PC-3 (cell line): ENCODE measurements at regions not wholly inside any gene's neighbourhood (a gene's known extent, or its start where the extent isn't known, plus 50 kb on each side); places are given as distances from the start of the nearest gene placed in this dataset.

Experiments
- ATAC-seq: fragments of 200-7000 bp; cut with Tn5 transposase; 2 replicates; pipeline ENCODE4 v1.9.1; 2020; ENCODE audit warnings: mild to moderate bottlenecking, moderate library complexity
- BruUV-seq: library from RNA; stranded (reverse); fragments of 400-500 nt; replicated peaks from 2 replicates; lab custom pipeline; 2021; lab: Mats Ljungman, UMichigan
- CTCF ChIA-PET: fragments of 300-600 bp; sonication (Branson Sonifier 250); formaldehyde crosslinking; loops from one replicate; lab custom pipeline; 2022; ENCODE audit warnings: antibody characterized with exemption; lab: Charles Lee
- POLR2A ChIA-PET: fragments of 300-600 bp; sonication (Branson Sonifier 250); formaldehyde crosslinking; loops from one replicate; lab custom pipeline; 2022; ENCODE audit warnings: antibody characterized with exemption; ENCODE audit not compliant: unreplicated experiment; lab: Charles Lee
- DNase-seq: peaks from one replicate; pipeline ENCODE4 v3.0.0-alpha.2; 2015
- H2AFZ ChIP-seq: fragments of 300-600 bp; sonication (generic); 2 replicates; pipeline ENCODE4 v1.6.0; 2016; ENCODE audit warnings: antibody characterized with exemption, low read length
- H3F3A ChIP-seq: fragments of 300-600 bp; sonication (generic); one replicate; pipeline ENCODE4 v1.6.0; 2017; ENCODE audit warnings: antibody characterized with exemption, low read length, control low read depth, mild to moderate bottlenecking; ENCODE audit not compliant: unreplicated experiment
- H3K27ac ChIP-seq: fragments of 300-600 bp; sonication (generic); 2 replicates; pipeline ENCODE4 v1.5.1; 2016; ENCODE audit warnings: mild to moderate bottlenecking, low read length
- H3K27me3 ChIP-seq: fragments of 300-600 bp; sonication (generic); 2 replicates; pipeline ENCODE4 v1.6.1; 2016; ENCODE audit warnings: low read length, mixed read lengths
- H3K36me3 ChIP-seq: fragments of 300-600 bp; sonication (generic); 2 replicates; pipeline ENCODE4 v1.6.1; 2016; ENCODE audit warnings: low read depth, mixed run types, low read length, mixed read lengths
- H3K4me1 ChIP-seq: fragments of 300-600 bp; sonication (generic); 2 replicates; pipeline ENCODE4 v1.5.1; 2016; ENCODE audit warnings: low read length; ENCODE audit not compliant: insufficient read depth
- H3K4me2 ChIP-seq: fragments of 300-600 bp; sonication (generic); 2 replicates; pipeline ENCODE4 v1.6.0; 2016; ENCODE audit warnings: low read length
- H3K4me3 ChIP-seq: fragments of 300-600 bp; sonication (generic); 2 replicates; pipeline ENCODE4 v1.5.1; 2016; ENCODE audit warnings: mild to moderate bottlenecking, low read length, mixed read lengths
- H3K79me2 ChIP-seq: fragments of 300-600 bp; sonication (generic); 2 replicates; pipeline ENCODE4 v1.6.1; 2017; ENCODE audit warnings: low read length, mixed read lengths
- H3K9ac ChIP-seq: fragments of 300-600 bp; sonication (generic); 2 replicates; pipeline ENCODE4 v1.6.0; 2016; ENCODE audit warnings: mild to moderate bottlenecking, low read length
- H3K9me2 ChIP-seq: fragments of 300-600 bp; sonication (generic); replicated peaks from 2 replicates; pipeline ENCODE4 v1.6.1; 2016; ENCODE audit warnings: mixed run types, low read length, mixed read lengths
- H3K9me3 ChIP-seq: fragments of 300-600 bp; sonication (generic); 2 replicates; pipeline ENCODE4 v1.6.1; 2016; ENCODE audit warnings: low read length, mixed read lengths
- H4K20me1 ChIP-seq: fragments of 300-600 bp; sonication (generic); 2 replicates; pipeline ENCODE4 v1.6.1; 2016; ENCODE audit warnings: low read length, mixed read lengths
- EZH2 ChIP-seq: fragments of 300-600 bp; sonication (generic); IDR thresholded peaks from one replicate; pipeline ENCODE4 v1.6.1; 2017; ENCODE audit warnings: antibody characterized with exemption, mild to moderate bottlenecking, low read length; ENCODE audit not compliant: unreplicated experiment
- EZH2phosphoT487 ChIP-seq: fragments of 300-600 bp; sonication (generic); IDR thresholded peaks from 2 replicates; pipeline ENCODE4 v1.6.1; 2018; ENCODE audit warnings: mild to moderate bottlenecking, antibody characterized with exemption, low read length, borderline replicate concordance
- intact Hi-C: fragments of 100-400 bp; cut with micrococcal nuclease; formaldehyde crosslinking; loops from 2 replicates; pipeline ENCODE4 v1.9.0; 2023
- TF ChIP-seq, protein P1 (sequence below): fragments of 300-600 bp; sonication (generic); conservative IDR thresholded peaks from 2 replicates; pipeline ENCODE4 v1.5.1; 2017; ENCODE audit warnings: antibody characterized with exemption, low read depth, mild to moderate bottlenecking, low read length

DNA sequence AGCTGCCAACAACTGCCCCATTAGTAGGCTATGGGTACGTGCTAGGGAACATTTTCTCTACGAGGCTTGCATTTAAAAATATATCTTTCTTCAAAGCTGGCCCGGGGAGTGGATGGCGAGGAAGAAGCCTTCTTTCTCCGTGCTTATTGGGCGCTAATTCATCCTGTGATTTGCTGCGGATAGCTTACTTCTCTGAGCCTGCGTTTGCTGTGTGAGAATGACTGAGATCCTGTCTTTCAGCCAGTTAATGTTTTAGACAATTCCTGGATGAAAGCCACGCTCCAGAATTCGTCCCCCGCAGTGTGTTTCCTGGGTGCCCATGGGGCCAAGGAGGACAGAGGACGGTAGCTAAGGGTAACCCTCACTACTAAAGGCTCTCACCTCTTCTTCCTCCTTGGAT lies 57.8 kb upstream of the TARBP1 start:
- no peaks in the 10 kb centered on the region for H3K9me2 ChIP-seq
- DNase-seq (no peak), ATAC-seq (no peak)
- H2AFZ ChIP-seq = no peak overlapping the region
- H3K79me2 ChIP-seq = no peaks in the 10 kb centered on the region
- BruUV-seq = no TSS peak
- H3K4me1 ChIP-seq = peaks cover 23% of the 10 kb centered on the region
- no peak overlapping the region for H3K27ac ChIP-seq
- H3K27me3 ChIP-seq = no peaks in the 10 kb centered on the region
- no peaks in the 10 kb centered on the region for H3K36me3 ChIP-seq
- intact Hi-C loops = no loop called here
- ChIA-PET POLR2A (no interaction called here), CTCF (no interaction called here)
- no peak overlapping the region for H3K4me2 ChIP-seq
- no peaks in the 10 kb centered on the region for H4K20me1 ChIP-seq
- H3K9me3 ChIP-seq = no peaks in the 10 kb centered on the region
- no peak overlapping the region for H3K4me3 ChIP-seq
- H3F3A ChIP-seq = no peaks in the 10 kb centered on the region
- H3K9ac ChIP-seq = no peak overlapping the region
- TF ChIP-seq EZH2 (no peak), EZH2phosphoT487 (no peak)
- TF ChIP-seq, protein P1, sequence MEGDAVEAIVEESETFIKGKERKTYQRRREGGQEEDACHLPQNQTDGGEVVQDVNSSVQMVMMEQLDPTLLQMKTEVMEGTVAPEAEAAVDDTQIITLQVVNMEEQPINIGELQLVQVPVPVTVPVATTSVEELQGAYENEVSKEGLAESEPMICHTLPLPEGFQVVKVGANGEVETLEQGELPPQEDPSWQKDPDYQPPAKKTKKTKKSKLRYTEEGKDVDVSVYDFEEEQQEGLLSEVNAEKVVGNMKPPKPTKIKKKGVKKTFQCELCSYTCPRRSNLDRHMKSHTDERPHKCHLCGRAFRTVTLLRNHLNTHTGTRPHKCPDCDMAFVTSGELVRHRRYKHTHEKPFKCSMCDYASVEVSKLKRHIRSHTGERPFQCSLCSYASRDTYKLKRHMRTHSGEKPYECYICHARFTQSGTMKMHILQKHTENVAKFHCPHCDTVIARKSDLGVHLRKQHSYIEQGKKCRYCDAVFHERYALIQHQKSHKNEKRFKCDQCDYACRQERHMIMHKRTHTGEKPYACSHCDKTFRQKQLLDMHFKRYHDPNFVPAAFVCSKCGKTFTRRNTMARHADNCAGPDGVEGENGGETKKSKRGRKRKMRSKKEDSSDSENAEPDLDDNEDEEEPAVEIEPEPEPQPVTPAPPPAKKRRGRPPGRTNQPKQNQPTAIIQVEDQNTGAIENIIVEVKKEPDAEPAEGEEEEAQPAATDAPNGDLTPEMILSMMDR = no peak

GRCh38 chr1:234535763-234536515 lies 57.0 kb upstream of the TARBP1 start:
- no peak overlapping the region for H3K27ac ChIP-seq
- no TSS peak for BruUV-seq
- POLR2A ChIA-PET = interaction anchor here (0.6 kb wide), 1 partner anchor 543 kb away, joined by 7 read pairs; no protein-coding TSS in a partner anchor
- no peaks in the 10 kb centered on the region for H3F3A ChIP-seq
- no peaks in the 10 kb centered on the region for H3K36me3 ChIP-seq
- H3K9me2 ChIP-seq = no peaks in the 10 kb centered on the region
- H3K4me2 ChIP-seq = no peak overlapping the region
- no peaks in the 10 kb centered on the region for H4K20me1 ChIP-seq
- H3K27me3 ChIP-seq = no peaks in the 10 kb centered on the region
- no peak for ATAC-seq
- CTCF ChIA-PET = no interaction called here
- H3K4me3 ChIP-seq = no peak overlapping the region
- no peak for DNase-seq
- intact Hi-C loops = no loop called here
- H3K79me2 ChIP-seq = no peaks in the 10 kb centered on the region
- H3K4me1 ChIP-seq = peaks cover 27% of the 10 kb centered on the region
- H3K9ac ChIP-seq = no peak overlapping the region
- no peaks in the 10 kb centered on the region for H3K9me3 ChIP-seq
- TF ChIP-seq EZH2 = no peak
- no peak for TF ChIP-seq EZH2phosphoT487
- TF ChIP-seq, protein P1 = no peak
- H2AFZ ChIP-seq = no peak overlapping the region

- H3K27ac ChIP-seq = no peak overlapping the region
- H3F3A ChIP-seq = no peaks in the 10 kb centered on the region
- H3K79me2 ChIP-seq = no peaks in the 10 kb centered on the region
- ATAC-seq (no peak), DNase-seq (no peak)
- H3K27me3 ChIP-seq = no peaks in the 10 kb centered on the region
- TF ChIP-seq EZH2phosphoT487 (no peak), EZH2 (no peak)
- TF ChIP-seq, protein P1 = no peak
- BruUV-seq = no TSS peak
- ChIA-PET CTCF (no interaction called here), POLR2A (no interaction called here)
- H3K4me3 ChIP-seq = no peak overlapping the region
- no peaks in the 10 kb centered on the region for H3K9me3 ChIP-seq
- no peaks in the 10 kb centered on the region for H3K9me2 ChIP-seq
- H3K36me3 ChIP-seq = no peaks in the 10 kb centered on the region
- peaks cover 27% of the 10 kb centered on the region for H3K4me1 ChIP-seq
- no peak overlapping the region for H2AFZ ChIP-seq
- H3K4me2 ChIP-seq = no peak overlapping the region
- H4K20me1 ChIP-seq = no peaks in the 10 kb centered on the region
- H3K9ac ChIP-seq = no peak overlapping the region
- intact Hi-C loops = no loop called here
Observed at GRCh38 chr1:234535218-234535617, 56.2 kb upstream of the TARBP1 start.
